ENCODE measurements at regions not wholly inside any gene's neighbourhood (a gene's known extent, or its start where the extent isn't known, plus 50 kb on each side); places are given as distances from the start of the nearest gene placed in this dataset.

GRCh38 chr13:85091631-85092234 lies 707.5 kb downstream of the SLITRK6 start:
- no peak for DNase-seq (ENCODE audit: low read depth in 2 of 2)

DNA sequence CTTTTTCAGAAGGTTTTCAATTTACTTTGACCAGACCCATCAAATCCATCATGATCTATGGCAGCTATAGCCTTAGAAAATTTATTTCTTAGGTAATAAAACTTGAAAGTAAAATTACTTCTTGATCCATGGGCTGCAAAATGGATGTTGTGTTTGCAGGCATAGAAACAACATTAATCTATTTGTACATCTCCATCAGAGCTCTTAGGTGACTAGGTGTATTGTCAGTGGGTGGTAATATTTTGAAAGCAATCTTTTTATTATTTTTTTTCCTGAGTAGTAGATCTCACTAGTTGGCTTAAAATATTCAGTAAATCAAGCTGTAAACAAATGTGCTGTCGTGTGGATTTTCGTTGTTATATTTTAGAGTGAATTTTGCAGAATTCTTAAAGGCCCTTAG lies 710.0 kb downstream of the SLITRK6 start:
- DNase-seq (ENCODE audit: low read depth in 2 of 2), result no peak

- DNase-seq (ENCODE audit: low read depth in 2 of 2), result no peak
Measured at GRCh38 chr13:85080691-85081090, 718.5 kb downstream of the SLITRK6 start.

DNA sequence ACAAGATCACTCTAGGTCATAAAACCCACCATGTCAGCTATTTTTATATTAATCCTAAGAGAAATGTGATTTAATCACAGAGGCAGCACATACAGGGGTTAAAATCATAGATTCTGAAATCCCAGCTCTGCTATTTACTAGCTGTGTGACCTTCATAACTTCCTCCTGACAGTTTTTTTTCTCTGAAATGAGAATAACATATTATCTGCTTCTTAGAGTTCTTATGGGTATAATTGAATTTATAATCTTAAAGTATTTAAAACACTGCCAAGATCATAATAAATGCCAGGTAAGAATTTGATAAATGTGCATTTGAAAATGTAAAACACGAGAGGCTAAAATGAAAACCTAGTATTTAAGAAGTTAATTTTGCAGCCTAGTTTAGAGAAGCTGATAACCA lies 722.9 kb downstream of the SLITRK6 start:
- DNase-seq (ENCODE audit: low read depth in 2 of 2), result no peak

- DNase-seq (ENCODE audit: low read depth in 2 of 2), result no peak
Measured at GRCh38 chr13:85074543-85075313, 724.5 kb downstream of the SLITRK6 start.

DNA sequence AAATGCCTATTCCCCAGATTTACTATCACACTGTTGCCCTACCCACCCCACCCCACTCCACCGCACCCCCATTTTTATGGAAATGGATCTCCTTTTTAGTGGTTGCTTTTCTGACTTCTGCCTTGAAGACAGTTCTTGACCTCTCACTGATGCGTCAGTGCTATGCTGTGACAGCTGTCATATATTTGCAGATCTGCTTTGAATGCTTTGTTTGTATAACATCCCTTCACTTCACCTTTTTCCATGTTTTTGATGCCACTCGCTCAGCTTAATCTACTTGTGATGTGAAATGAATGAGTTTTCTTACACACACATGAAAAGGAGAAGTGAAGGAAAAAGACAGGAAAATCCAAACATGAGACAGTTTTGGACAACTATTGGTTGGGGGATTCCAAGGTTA lies 731.0 kb downstream of the SLITRK6 start:
- no peak for DNase-seq (ENCODE audit: low read depth in 2 of 2)

- DNase-seq (ENCODE audit: low read depth in 2 of 2), result no peak
Measured at GRCh38 chr13:85040215-85040614, 759.0 kb downstream of the SLITRK6 start.

DNA sequence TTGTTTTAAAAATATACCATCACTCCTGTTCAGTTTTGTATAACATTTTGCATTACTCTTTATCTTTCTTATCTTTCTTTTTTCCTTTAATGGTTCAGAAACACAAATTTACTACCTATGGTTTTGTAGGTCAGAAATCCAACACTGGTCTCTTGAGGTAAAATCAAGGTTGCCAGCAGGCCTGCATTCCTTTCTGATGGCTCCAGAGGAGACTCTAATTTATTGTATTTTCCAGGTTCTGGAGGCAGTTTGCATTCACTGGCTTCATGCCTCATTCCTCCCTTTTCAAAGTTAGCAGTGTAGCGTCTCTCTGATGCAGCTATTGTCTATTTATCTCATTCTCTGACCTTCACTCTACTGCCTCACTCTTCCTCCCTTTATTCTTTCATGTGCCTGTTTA lies 767.4 kb downstream of the SLITRK6 start:
- DNase-seq (ENCODE audit: low read depth in 2 of 2), result no peak

GRCh38 chr13:85028035-85028434 lies 771.2 kb downstream of the SLITRK6 start:
- DNase-seq (ENCODE audit: low read depth in 2 of 2), result no peak

DNA sequence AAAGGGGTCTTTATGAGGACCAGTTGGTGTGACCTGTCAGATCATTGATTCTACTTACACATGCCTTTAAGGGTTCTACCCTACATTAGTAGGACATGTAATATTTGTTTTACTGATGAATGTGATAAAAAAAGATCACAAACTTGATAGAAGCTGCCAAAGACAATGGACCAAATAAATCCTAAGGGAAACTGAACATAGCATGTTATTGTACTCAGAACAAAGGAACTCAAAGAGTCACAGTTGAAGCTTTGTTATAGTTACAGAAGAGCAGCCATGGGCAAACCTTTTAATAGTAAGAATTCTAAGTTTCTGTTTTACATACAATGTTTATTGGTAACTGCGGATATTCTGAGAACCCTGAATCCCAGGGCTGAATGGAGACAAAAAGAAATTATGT lies 780.1 kb downstream of the SLITRK6 start:
- no peak for DNase-seq (ENCODE audit: low read depth in 2 of 2)

DNA sequence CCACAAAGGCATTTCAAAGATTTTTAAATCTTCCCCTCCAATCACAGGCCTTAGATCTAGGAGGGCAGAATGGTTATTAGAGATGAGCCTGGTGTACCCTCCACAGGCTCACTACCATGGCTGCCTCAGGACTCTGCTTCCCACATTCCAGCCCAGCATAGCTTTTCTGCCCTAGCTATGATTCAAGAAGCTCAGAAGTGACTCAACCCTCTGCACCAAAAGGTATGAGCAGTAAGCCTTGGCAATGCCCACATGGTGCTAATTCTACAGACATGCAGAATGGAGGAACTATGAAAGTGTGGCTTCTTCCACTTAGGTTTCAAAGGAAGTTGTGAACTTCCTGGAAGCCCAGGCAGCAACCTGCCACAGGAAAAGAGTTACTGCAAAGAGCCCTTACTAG lies 786.2 kb downstream of the SLITRK6 start:
- no peak for DNase-seq (ENCODE audit: low read depth in 2 of 2)

DNA sequence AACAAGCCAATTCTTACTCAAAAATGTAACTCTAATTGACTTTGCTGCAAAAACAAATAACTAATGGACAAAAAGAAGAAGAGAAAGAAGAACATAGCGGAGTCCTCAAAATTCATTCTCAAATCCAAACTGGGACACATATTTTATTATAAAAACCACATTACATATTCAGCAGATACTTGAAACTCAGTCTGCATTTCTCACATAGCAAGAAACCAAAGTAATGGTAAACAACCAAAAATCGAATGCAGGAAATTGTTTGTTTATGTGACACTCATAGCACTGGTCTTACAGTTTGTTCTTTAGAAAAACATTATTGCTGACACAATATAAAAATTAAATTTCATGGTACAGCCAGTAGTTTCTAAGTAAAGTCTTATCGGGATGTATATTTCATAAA lies 789.8 kb downstream of the SLITRK6 start:
- no peak for DNase-seq (ENCODE audit: low read depth in 2 of 2)

DNA sequence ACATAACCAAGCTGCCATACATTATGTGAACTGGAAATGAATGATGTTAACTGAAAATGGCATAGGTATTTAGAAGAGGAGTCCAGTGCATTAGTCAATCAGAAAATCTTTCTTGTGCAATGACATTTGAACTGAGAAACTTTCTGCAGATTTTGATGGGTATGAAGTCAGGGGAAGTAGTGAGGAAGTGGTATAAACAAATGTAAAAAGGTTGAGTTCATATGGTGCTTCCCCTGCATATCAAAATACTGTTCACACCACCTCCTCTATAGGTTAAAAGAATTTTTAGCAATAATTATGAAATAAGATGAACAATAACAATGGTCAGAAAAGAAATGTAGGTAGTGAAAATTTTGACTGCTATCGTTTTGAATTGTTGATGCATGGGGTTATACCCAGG lies 800.0 kb downstream of the SLITRK6 start:
- DNase-seq (ENCODE audit: low read depth in 2 of 2), result no peak

DNA sequence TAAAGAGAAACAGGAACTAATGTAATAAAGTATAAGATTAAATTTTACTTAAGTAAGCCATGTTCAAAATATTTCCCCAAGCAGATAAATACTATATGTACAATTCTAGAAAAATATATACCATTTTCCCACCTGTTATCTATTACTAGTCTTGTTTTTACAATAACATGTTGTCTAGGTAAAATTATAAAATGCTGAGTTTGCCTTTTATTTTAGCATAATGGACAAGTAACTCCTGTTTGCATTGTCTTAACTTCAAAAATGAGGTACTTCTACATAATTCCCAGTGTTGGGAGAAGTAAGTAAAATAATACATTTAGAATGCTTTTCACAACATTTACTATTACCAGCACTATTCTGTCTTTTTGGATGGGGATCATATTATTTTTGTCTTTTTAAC lies 800.5 kb downstream of the SLITRK6 start:
- DNase-seq (ENCODE audit: low read depth in 2 of 2), result no peak

DNA sequence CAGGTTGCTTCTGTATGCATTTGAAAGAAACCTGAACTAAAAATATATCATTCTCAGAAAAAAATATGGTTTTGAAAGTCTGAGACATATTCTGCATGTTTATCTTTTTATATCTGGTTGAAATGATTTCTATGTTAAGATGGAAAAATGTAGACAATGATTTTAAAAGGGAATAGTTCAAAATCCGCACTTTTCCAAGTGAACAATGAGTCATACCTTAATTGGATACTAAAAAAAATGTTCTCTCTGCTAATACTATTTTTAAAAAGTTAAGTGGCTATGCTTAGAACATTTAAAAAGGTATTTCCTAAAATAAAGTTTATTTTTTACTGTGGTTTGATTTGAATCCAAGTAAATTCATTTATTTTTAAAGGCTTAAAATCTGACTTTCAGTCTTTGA lies 801.4 kb downstream of the SLITRK6 start:
- no peak for DNase-seq (ENCODE audit: low read depth in 2 of 2)

GRCh38 chr13:84994582-84994981 lies 804.6 kb downstream of the SLITRK6 start:
- no peak for DNase-seq (ENCODE audit: low read depth in 2 of 2)

DNA sequence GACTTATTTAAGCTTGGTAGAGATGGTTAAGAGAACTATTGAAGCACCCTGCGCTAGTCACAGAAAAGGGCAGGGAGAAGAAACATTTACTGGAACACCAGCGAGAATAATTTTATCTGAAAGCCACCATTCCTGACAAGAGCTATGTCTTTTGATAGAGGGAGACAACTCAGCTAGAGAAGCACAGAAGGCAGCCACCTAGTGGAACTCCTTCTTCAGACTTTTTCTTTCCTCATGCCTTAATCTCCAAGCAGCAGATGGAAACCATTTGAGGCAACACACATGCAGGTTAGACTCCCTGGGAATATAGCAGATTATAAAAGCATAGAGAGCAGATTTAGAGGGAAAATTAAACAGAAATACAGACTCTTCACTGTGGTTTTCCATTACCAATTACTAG lies 813.4 kb downstream of the SLITRK6 start:
- no peak for DNase-seq (ENCODE audit: low read depth in 2 of 2)

- DNase-seq (ENCODE audit: low read depth in 2 of 2), result no peak
Measured at GRCh38 chr13:84983321-84983720, 815.9 kb downstream of the SLITRK6 start.

DNA sequence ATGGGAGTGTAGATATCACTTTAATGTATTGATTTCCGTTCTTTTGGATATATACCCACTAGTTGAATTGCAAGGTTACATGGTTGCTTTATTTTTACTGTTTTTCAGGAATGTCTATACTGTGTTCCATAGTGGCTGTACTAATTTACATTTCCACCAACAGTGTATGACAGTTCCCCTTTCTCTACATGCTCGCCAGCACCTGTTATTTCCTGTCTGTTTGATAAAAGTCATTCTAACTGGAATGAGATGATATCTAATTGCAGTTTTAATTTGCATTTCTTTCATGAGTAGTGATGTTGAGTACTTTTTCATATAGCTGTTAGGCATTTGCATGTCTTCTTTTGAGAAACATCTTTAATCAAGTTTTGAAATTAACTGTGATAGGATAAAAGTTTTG lies 818.6 kb downstream of the SLITRK6 start:
- DNase-seq (ENCODE audit: low read depth in 2 of 2), result no peak

GRCh38 chr13:84978851-84979250 lies 820.4 kb downstream of the SLITRK6 start:
- no peak for DNase-seq (ENCODE audit: low read depth in 2 of 2)

DNA sequence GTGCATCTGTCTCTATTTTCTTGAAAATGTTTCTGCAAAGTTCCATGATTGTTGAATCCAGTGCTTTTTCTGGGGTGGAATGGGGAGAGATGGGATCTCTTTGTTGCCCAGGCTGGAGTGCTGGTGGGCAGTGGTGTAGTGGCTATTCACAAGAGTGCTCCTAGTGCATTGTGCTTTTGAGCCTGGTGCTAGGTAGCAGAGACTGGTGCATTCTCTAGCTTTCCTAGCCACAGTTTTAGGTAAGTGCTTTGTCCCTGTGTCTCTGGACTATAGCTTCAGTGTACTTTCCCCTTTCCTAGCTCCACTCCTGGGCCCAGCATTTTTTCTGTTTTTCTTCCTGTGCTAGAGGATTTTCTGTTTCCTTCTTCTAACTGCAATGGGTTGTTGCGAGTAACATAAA lies 825.6 kb downstream of the SLITRK6 start:
- no peak for DNase-seq (ENCODE audit: low read depth in 2 of 2)

- no peak for DNase-seq (ENCODE audit: low read depth in 2 of 2)
Measured at GRCh38 chr13:84972907-84973306, 826.3 kb downstream of the SLITRK6 start.

GRCh38 chr13:84962849-84963248 lies 836.4 kb downstream of the SLITRK6 start:
- no peak for DNase-seq (ENCODE audit: low read depth in 2 of 2)
